NCI-H1694 treated with DMSO at 0.1 percent for 48 hours (cell line): ENCODE measurements at regions not wholly inside any gene's neighbourhood (a gene's known extent, or its start where the extent isn't known, plus 50 kb on each side); places are given as distances from the start of the nearest gene placed in this dataset.

Experiments
- DNase-seq: peaks from one replicate; lab custom pipeline; 2025; lab: John Stamatoyannopoulos, UW

GRCh38 chr5:93057311-93057710, 523.7 kb downstream of the NR2F1-AS1 start:
- DNase-seq, result no peak

DNA sequence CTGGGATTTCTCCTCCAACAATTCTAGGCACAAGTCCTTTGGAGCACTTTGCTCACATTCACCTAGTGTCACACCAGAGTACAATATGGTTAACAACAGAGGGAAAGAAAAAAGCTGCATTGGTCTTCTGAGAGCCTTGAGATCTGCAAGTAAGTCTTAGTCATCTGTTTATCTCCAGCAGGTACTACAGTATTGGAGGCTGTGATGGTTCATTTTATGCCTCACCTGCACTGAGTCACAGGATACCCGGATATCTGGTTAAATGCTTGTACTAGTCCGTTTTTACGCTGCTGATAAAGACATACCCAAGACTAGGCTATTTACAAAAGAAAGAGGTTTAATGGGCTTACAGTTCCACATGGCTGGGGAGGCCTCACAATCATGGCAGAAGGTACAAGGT, 525.0 kb downstream of the NR2F1-AS1 start:
- no peak for DNase-seq

DNA sequence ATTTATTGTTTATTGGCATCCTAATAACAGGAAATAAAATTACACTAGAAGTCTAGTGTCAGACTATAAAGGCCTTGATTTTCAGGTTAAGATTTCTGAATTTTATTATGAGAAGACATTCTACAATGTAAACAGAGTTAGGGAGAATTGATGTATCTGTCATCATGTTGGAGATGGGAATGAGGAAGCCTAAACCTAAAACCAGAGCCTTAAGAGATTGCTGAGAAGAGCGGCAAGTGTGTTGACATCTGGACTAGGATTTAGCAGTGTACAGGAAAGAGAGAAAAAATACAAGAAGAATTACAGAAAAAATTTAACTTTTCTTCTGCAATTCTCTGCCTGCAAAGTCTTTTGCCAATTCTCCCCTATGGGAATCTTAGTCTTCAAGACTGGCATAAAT, 525.5 kb downstream of the NR2F1-AS1 start:
- DNase-seq, result no peak

- no peak for DNase-seq
Observed at GRCh38 chr5:93054424-93055163, 526.4 kb downstream of the NR2F1-AS1 start.

DNA sequence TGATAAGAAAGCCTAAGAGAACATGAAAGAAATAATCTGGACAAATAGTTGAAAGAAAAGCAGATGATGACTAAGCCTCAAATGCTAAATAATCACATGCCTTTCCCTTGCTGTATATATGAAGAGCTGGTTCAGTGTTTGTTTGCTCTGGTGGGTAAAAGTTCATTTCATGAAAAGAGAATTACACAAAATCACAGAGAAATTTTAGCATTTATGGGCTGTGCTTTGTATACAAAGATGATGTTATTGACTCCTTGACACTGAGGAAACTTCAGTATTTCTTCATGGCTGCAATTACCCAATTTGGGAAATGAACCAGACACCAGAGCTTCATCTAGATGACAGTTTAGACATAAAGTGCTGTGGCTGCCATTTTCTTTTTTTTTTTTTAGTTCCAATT, 527.2 kb downstream of the NR2F1-AS1 start:
- no peak for DNase-seq

DNA sequence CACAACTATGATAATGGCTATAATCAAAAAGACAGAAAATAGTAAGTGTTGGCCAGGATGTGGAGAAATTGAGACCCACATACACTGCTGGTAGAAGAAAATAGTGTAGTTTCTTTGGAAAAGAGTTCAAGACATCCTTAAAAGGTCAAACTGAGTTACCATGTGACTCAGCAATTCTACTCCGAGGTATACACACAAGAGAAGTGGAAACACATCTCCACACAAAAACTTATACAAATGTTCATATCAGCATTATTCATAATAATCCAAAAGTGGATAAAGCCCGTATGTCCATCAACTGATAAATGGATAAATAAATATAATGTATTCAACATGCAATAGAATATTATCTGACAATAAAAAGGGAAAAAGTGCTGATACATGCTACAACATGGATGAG, 532.2 kb downstream of the NR2F1-AS1 start:
- DNase-seq, result no peak

- DNase-seq, result no peak
Observed at GRCh38 chr5:93044859-93045666, 536.0 kb downstream of the NR2F1-AS1 start.

- DNase-seq, result no peak
Observed at GRCh38 chr5:93039888-93040287, 541.1 kb downstream of the NR2F1-AS1 start.

DNA sequence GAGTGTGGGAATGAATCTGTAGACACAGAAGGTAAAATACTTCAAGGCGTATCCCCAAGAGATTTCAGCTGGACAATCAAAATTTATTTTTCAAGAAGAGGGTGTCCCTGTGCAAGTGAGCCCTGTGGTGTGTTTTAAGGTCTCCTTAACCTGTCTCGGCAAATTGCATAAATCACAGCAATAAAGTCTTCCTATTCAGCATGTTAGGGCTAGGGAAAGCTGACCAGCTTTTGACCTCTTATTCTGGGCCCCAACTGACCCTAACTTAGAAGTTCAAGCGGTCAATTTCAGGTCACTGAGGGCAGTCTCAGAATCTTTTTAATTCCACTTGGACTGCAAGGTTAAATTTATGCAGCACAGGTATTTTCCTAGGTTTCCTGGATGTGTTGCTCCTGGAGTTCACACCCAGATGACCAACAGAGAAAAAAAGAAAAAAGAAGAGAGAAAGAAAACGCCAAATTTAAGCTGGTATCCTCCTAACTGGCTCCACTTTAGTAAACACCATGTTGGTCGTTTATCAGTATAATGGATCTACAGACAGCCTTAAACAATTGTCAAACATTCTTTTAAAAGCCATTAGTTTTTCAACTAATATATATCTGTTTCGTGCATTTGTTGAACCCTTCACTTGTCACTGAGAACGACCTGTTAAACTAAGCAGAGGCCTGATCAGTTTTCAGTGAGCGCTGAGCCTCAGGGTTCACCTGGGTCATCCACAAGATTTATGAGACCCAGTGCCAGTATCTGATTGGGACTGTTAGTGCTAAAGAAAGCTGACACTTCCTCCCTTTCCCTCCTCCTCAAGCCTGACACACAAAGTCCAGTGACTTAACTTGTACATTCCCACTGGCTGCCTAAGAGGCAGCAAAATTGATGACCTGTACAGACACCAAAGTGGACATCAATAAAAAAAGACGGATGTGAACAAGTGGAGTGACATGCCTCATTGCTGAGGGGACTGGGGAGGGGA, 546.1 kb downstream of the NR2F1-AS1 start:
- no peak for DNase-seq

GRCh38 chr5:93022796-93023447, 558.1 kb downstream of the NR2F1-AS1 start:
- no peak for DNase-seq

GRCh38 chr5:93022211-93022610, 558.8 kb downstream of the NR2F1-AS1 start:
- no peak for DNase-seq

- DNase-seq, result no peak
Observed at GRCh38 chr5:93019896-93020295, 561.1 kb downstream of the NR2F1-AS1 start.

DNA sequence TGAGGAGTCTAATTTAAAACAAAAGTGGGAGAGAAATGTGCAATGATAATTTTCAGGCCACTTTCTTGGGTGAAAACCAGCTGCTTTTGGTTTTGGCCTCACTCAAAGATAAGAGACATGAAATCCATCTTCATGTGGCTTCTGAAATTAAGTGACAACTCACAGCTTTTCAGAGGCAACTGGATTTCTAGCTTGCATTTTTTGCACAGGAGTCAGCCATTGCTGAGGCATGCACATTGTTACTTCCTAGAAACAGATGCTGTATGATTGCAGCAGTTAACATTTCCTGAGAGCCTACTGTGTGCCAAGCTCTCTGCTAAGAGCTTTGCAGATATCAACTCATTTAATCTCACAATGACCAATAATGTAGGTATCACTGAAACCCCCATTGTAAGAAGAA, 562.6 kb downstream of the NR2F1-AS1 start:
- DNase-seq, result no peak

- no peak for DNase-seq
Observed at GRCh38 chr5:93017849-93018248, 563.2 kb downstream of the NR2F1-AS1 start.

DNA sequence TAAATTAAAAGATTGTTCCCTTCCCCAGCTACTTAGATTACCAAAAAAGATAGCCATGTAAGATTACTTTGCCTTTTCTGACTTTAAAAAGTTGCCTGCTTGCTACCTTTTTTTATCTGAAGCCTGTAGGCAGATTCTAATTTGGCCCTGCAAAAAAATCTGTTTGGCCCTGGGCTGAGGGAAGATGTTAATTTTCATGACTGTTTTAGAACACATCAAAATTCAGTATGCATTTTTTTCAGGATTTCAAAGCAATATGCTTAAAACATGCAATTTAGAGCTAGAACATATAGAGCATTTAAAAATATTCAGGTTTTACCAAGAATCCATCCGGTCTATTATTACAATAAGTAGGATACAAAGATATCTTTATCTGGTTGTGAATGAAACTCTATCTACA, 563.6 kb downstream of the NR2F1-AS1 start:
- DNase-seq, result no peak

GRCh38 chr5:93010616-93011015, 570.4 kb downstream of the NR2F1-AS1 start:
- no peak for DNase-seq

- DNase-seq, result no peak
Observed at GRCh38 chr5:93010037-93010436, 571.0 kb downstream of the NR2F1-AS1 start.

- DNase-seq, result no peak
Observed at GRCh38 chr5:93008502-93009207, 572.4 kb downstream of the NR2F1-AS1 start.

DNA sequence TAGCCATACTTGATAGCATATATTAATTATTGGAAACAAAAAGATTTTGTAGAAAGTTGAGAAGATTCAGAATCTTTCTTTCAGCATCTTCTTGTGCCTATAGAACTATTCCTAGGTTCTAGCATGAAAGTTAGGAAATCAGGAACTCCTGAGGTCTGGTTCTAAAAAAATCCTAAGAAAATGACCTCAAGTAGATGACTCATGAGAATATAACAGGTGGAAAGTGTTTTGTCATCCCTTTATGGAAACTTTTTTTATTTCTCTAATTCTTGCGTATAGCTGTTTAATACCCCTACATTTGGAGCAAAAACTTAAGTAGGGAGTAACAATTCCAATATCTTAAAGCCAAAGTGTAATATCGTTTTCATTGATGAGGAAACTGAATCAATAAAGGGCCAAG, 574.1 kb downstream of the NR2F1-AS1 start:
- DNase-seq, result no peak

DNA sequence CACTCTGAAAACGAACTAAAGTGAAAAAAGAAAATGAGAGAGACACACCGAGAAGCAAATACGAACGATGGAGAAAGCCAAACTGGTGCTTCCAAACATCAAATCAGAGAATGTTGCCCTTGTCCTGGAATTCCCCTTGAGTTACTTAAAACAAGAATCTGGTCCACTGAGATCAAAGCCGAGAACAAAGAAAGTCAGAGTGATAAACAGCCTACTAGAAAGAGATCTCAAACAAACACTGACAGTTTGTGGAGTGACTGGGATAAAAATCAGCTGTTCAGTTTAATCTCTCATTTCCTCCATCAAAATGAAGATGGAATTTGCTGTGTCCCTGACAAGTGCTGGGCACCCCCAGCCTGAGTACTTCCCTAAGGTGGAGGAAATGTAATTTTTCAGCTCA, 582.6 kb downstream of the NR2F1-AS1 start:
- no peak for DNase-seq

DNA sequence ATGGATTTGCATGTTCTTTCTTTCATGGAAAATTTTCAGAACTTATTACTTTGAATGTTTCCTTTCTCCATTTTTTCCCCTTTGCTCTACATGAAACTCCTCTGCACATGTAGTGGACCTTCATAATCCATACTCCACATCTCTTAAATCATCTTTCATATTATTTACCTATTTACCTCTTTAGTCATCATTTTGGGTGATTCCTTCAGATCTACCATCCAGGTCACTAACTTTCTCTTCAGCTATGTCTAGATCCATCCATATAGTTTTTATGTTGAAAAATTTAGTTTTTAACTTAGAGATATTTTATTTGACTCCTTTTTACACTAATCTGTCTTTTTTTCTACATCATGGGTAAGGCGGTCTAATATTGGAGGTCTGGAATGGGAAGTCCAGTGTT, 586.6 kb downstream of the NR2F1-AS1 start:
- DNase-seq, result no peak
